ENCODE measurements at regions not wholly inside any gene's neighbourhood (a gene's known extent, or its start where the extent isn't known, plus 50 kb on each side); places are given as distances from the start of the nearest gene placed in this dataset.
A peak's percentile ranks its signal among the peaks of the same experiment; 100 is the strongest.

- Histone ChIP-seq H3K4me3 (no peak overlapping the region), H3K9me1 (ENCODE audit: control insufficient read depth, insufficient read depth, low read length) (no peaks in the 10 kb centered on the region), H3K79me2 (ENCODE audit: control insufficient read depth, insufficient read depth, low read length) (no peaks in the 10 kb centered on the region), H3K9me3 (replicated peaks; ENCODE audit: control insufficient read depth, insufficient read depth, low read depth, low read length) (no peaks in the 10 kb centered on the region), H4K20me1 (replicated peaks; ENCODE audit: control insufficient read depth, insufficient read depth, low read length) (no peaks in the 10 kb centered on the region), H3K27me3 (ENCODE audit: control insufficient read depth in 2 of 2, insufficient read depth in 2 of 2, low read length in 2 of 2) (no peaks in the 10 kb centered on the region), H3K4me2 (ENCODE audit: insufficient read depth, low read length) (no peak overlapping the region), H3K36me3 (ENCODE audit: control insufficient read depth, insufficient read depth, low read length) (no peaks in the 10 kb centered on the region), H2AFZ (ENCODE audit: low read depth, low read length) (peak overlapping the region; percentile 26; the same call in 1 of the 2 replicates), H3K4me1 (replicated peaks in 1 of 2; ENCODE audit: control insufficient read depth in 2 of 2, insufficient read depth in 2 of 2, low read length in 2 of 2) (peaks cover 41 to 66% of the 10 kb centered on the region in 2 experiments), H3K27ac (ENCODE audit: extremely low read depth, low read depth, low read length) (no peak overlapping the region), H3K9ac (ENCODE audit: insufficient read depth in 1 of 2, low read depth in 2 of 2, low read length in 2 of 2) (no peak overlapping the region)
- intact Hi-C loops (cut with micrococcal nuclease): no loop called here
- in situ Hi-C loops (cut with MboI): no loop called here
- ATAC-seq: no peak
- WGBS (ENCODE audit: insufficient coverage, low coverage, missing lambda C conversion rate): 42% methylated on average over 3 of the region's 3 CpGs
- no peak for TF ChIP-seq ZNF140 (CRISPR knock-in tag; IDR thresholded peaks at IDR 0.05)
- TF ChIP-seq DDX20 (tag; IDR thresholded peaks at IDR 0.05; ENCODE audit: low read depth): no peak
- no peak for TF ChIP-seq MTA2 (IDR thresholded peaks at IDR 0.05; ENCODE audit: low read depth)
- TF ChIP-seq YY1 (IDR thresholded peaks at IDR 0.05; ENCODE audit: borderline replicate concordance in 1 of 3, control insufficient read depth in 1 of 3, extremely low read depth in 1 of 3, insufficient read depth in 3 of 3, insufficient read length in 1 of 3, insufficient replicate concordance in 2 of 3, low read depth in 1 of 3, low read length in 2 of 3): no peak
- TF ChIP-seq SAFB (IDR thresholded peaks at IDR 0.05; ENCODE audit: borderline replicate concordance, low read depth, low read length): no peak
- no peak for TF ChIP-seq ZNF561 (CRISPR knock-in tag; conservative IDR thresholded peaks at IDR 0.05)
- TF ChIP-seq ZNF347 (CRISPR knock-in tag; IDR thresholded peaks at IDR 0.05; ENCODE audit: low read depth): no peak
- no peak for TF ChIP-seq STAT5B (CRISPR knock-in tag; IDR thresholded peaks at IDR 0.05)
- TF ChIP-seq NFE2 (IDR thresholded peaks at IDR 0.05; ENCODE audit: low read depth): no peak
- no peak for TF ChIP-seq MBD1 (CRISPR knock-in tag; IDR thresholded peaks at IDR 0.05)
- BruUV-seq (replicated peaks): no TSS peak
- no peak for FAIRE-seq
- ChIA-PET POLR2A (interaction anchor here (1.0 kb wide), 1 partner anchor 29 kb away, joined by 5 read pairs; no protein-coding TSS in a partner anchor), CTCF (ENCODE audit: low intra/inter-chr PET ratio) (no interaction called here)
- no peak for DNase-seq (ENCODE audit: extremely low read depth in 1 of 4, low spot score in 3 of 4)
Measured at GRCh38 chr1:38787041-38787440, 72.5 kb downstream of the RRAGC start.

Measured in K562 (cell line).